HepG2 (cell line): ENCODE measurements at regions not wholly inside any gene's neighbourhood (a gene's known extent, or its start where the extent isn't known, plus 50 kb on each side); places are given as distances from the start of the nearest gene placed in this dataset.
"Not testable (repeated sequence)": the region's sequence is repeated elsewhere in the genome, so short reads cannot be mapped to it uniquely, and the experiment has no call there.

Source experiments
- ATAC-seq: fragments of 200-7000 bp; cut with Tn5 transposase; 3 replicates; pipeline ENCODE4 v1.9.1; 2020; ENCODE audit warnings: mild to moderate bottlenecking, moderate library complexity
- BruUV-seq: library from RNA; stranded (reverse); fragments of 400-500 nt; replicated peaks from 2 replicates; lab custom pipeline; 2021; lab: Mats Ljungman, UMichigan
- CTCF ChIA-PET: fragments of 300-600 bp; formaldehyde crosslinking; extraction: SDS; loops from one replicate; lab custom pipeline; 2021; ENCODE audit warnings: low total read pairs, inconsistent platforms, low intra/inter-chr PET ratio; lab: Yijun Ruan, JAX
- POLR2A ChIA-PET: fragments of 350-600 bp; sonication (Branson Sonifier 250); formaldehyde crosslinking; loops from one replicate; lab custom pipeline; 2020; ENCODE audit warnings: antibody characterized with exemption, inconsistent platforms; lab: Yijun Ruan, JAX
- DNase-seq: peaks from one replicate; pipeline ENCODE4 v3.0.0-alpha.2; 2015; ENCODE audit warnings: low spot score
- FAIRE-seq: peaks from 3 replicates; lab custom pipeline; 2011; peaks lifted over from hg19 to GRCh38; lab: Jason Lieb, UNC
- H2AFZ ChIP-seq: one replicate; pipeline ENCODE4 v1.6.1; 2011; ENCODE audit warnings: low read length, inconsistent platforms
- H3K27ac ChIP-seq: fragments of 300-600 bp; 3 replicates; pipeline ENCODE4 v1.8.0; 2011; ENCODE audit warnings: mixed run types, mild to moderate bottlenecking, mixed read lengths, low read length, inconsistent platforms; ENCODE audit not compliant: insufficient read depth; ENCODE audit errors: extremely low read length
- H3K27me3 ChIP-seq, 2 experiments: fragments of 200-600 bp in 1 of 2; 2 replicates in 1 of 2; 3 replicates in 1 of 2; pipeline versions ENCODE4 v1.6.0 to v1.8.0; 2011; ENCODE audit warnings: low read length in 2 of 2, mild to moderate bottlenecking in 2 of 2, moderate library complexity in 2 of 2, inconsistent platforms in 1 of 2; ENCODE audit not compliant: insufficient read depth in 2 of 2, control insufficient read depth in 1 of 2
- H3K36me3 ChIP-seq, 2 experiments: fragments of 200-600 bp in 1 of 2; replicated peaks in 1 of 2; 2 replicates in 1 of 2; 3 replicates in 1 of 2; pipeline versions ENCODE4 v1.5.1 to v1.8.0; 2011; ENCODE audit warnings: low read length in 2 of 2, inconsistent platforms in 1 of 2; ENCODE audit not compliant: insufficient read depth in 2 of 2, control insufficient read depth in 1 of 2
- H3K4me1 ChIP-seq: 2 replicates; pipeline ENCODE4 v1.5.1; 2012; ENCODE audit warnings: low read length, inconsistent platforms; ENCODE audit not compliant: insufficient read depth
- H3K4me2 ChIP-seq: 2 replicates; pipeline ENCODE4 v1.6.0; 2011; ENCODE audit warnings: low read depth, low read length, inconsistent platforms
- H3K4me3 ChIP-seq, 3 experiments: fragments of 200-600 bp in 1 of 3; sonication (generic), shearing (Covaris generic) in 1 of 3; replicated peaks in 1 of 3; 2 replicates each; pipeline ENCODE4 v1.5.1; 2011 to 2016; ENCODE audit warnings: low read length in 3 of 3, inconsistent platforms in 2 of 3, low read depth in 2 of 3, mild to moderate bottlenecking in 2 of 3, control low read depth in 1 of 3, mixed read lengths in 1 of 3; ENCODE audit not compliant: insufficient read depth in 1 of 3
- H3K79me2 ChIP-seq: one replicate; pipeline ENCODE4 v1.6.1; 2011; ENCODE audit warnings: low read length, inconsistent platforms; ENCODE audit not compliant: insufficient read depth
- H3K9ac ChIP-seq: 2 replicates; pipeline ENCODE4 v1.6.0; 2011; ENCODE audit warnings: mild to moderate bottlenecking, low read depth, low read length, inconsistent platforms; ENCODE audit not compliant: insufficient read depth
- H3K9me3 ChIP-seq: 2 replicates; pipeline ENCODE4 v1.5.1; 2012; ENCODE audit warnings: mild to moderate bottlenecking, low read length
- H4K20me1 ChIP-seq: 2 replicates; pipeline ENCODE4 v1.6.0; 2011; ENCODE audit warnings: inconsistent platforms, mild to moderate bottlenecking, low read length, moderate library complexity; ENCODE audit not compliant: insufficient read depth
- ATF7-NPFF ChIP-seq: sonication (generic); formaldehyde crosslinking; IDR thresholded peaks from 2 replicates; pipeline ENCODE4 v1.8.1; 2023; ENCODE audit warnings: mild to moderate bottlenecking, low read depth, missing genetic modification reagents, moderate library complexity
- CCAR2 ChIP-seq: fragments of 200-400 bp; formaldehyde crosslinking; optimal IDR thresholded peaks from 2 replicates; pipeline ENCODE3; 2018; ENCODE audit warnings: low read depth, mild to moderate bottlenecking, low read length, moderate library complexity
- DMAP1 ChIP-seq: IDR thresholded peaks from 2 replicates; pipeline ENCODE4 v1.6.1; 2016
- GTF2F1 ChIP-seq: fragments of 150-350 bp; IDR thresholded peaks from 2 replicates; pipeline ENCODE4 v1.6.1; 2014; ENCODE audit warnings: low read length
- HOXD1 ChIP-seq: sonication (generic); formaldehyde crosslinking; IDR thresholded peaks from 2 replicates; pipeline ENCODE4 v1.5.0; 2020; ENCODE audit warnings: missing genetic modification reagents
- MATR3 ChIP-seq: sonication (generic); formaldehyde crosslinking; IDR thresholded peaks from 2 replicates; pipeline ENCODE4 v1.4.0; 2020; ENCODE audit warnings: missing genetic modification reagents
- NCOA1 ChIP-seq: sonication (generic); formaldehyde crosslinking; IDR thresholded peaks from 2 replicates; pipeline ENCODE4 v1.9.0; 2021; ENCODE audit warnings: missing genetic modification reagents
- NR2F1 ChIP-seq, 2 experiments: fragments of 450-650 bp in 1 of 2; formaldehyde crosslinking in 1 of 2; IDR thresholded peaks; 2 replicates each; pipeline versions ENCODE4 v1.5.0 to v1.6.1; 2016 to 2020; ENCODE audit warnings: mild to moderate bottlenecking in 1 of 2, missing compliant biosample characterization in 1 of 2, missing genetic modification reagents in 1 of 2, moderate library complexity in 1 of 2
- SCMH1 ChIP-seq: sonication (generic); formaldehyde crosslinking; IDR thresholded peaks from 2 replicates; pipeline ENCODE4 v1.9.0; 2021; ENCODE audit warnings: missing genetic modification reagents, mild to moderate bottlenecking, borderline replicate concordance
- ZBTB1 ChIP-seq: sonication (generic); formaldehyde crosslinking; IDR thresholded peaks from 2 replicates; pipeline ENCODE4 v1.4.0; 2020; ENCODE audit warnings: missing genetic modification reagents, borderline replicate concordance
- ZFP82 ChIP-seq: sonication (generic); formaldehyde crosslinking; IDR thresholded peaks from 2 replicates; pipeline ENCODE4 v1.5.1; 2020; ENCODE audit warnings: mild to moderate bottlenecking, missing genetic modification reagents, borderline replicate concordance
- ZKSCAN5 ChIP-seq: sonication (generic); formaldehyde crosslinking; IDR thresholded peaks from 2 replicates; pipeline ENCODE4 v1.5.1; 2020; ENCODE audit warnings: mild to moderate bottlenecking, missing genetic modification reagents
- ZNF296 ChIP-seq: sonication (generic); formaldehyde crosslinking; conservative IDR thresholded peaks from 2 replicates; pipeline ENCODE4 v1.5.0; 2020; ENCODE audit warnings: mild to moderate bottlenecking, missing genetic modification reagents
- WGBS: methylation state at CpG from one replicate; pipeline ENCODE4 v1.1.6; 2017; ENCODE audit warnings: low lambda C conversion rate; 5-methylcytosine and 5-hydroxymethylcytosine counted together
- in situ Hi-C: cut with HindIII; loops from 2 replicates; pipeline ENCODE4 v1.10.0; 2017; ENCODE audit warnings: low pct_unique_long_range_greater_than_20kb; ENCODE audit not compliant: extremely low pct_ligation_motif_present
- intact Hi-C: fragments of 100-400 bp; cut with micrococcal nuclease; formaldehyde crosslinking; loops from one replicate; pipeline ENCODE4 v1.10.0; 2022; ENCODE audit not compliant: unreplicated experiment
- TF ChIP-seq, protein P1 (sequence below): sonication (generic); formaldehyde crosslinking; IDR thresholded peaks from 2 replicates; pipeline ENCODE4 v1.8.0; 2022; ENCODE audit warnings: missing genetic modification reagents, mild to moderate bottlenecking, moderate library complexity, borderline replicate concordance

DNA sequence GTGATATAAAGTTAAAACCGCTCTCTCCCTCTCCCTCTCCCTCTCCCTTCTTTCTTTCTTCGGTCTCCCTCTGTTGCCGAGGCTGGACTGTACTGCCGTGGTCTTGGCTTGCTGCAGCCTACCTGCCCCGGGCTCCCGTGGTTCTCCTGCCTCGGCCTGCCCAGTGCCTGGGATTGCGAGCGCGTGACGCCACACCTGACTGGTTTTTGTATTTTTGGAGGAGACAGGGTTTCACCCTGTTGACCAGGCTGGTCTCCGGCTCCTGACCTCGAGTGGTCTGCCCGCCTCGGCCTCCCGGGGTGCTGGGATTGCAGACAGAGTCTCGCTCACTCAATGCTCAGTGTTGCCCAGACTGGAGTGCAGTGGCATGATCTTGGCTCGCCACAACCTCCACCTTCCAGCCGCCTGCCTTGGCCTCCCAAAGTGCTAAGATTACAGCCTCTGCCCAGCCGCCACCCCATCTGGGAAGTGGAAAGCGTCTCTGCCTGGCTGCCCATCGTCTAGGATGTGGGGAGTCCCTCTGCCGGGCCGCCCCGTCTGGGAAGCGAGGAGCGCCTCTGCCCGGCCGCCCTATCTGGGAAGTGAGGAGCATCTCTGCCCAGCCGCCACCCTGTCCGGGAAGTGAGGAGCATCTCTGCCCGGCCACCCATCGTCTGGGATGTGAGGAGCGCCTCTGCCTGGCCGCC lies 400.5 kb downstream of the CAAP1 start:
- in situ Hi-C loops, H3K27ac ChIP-seq, ATAC-seq, BruUV-seq, FAIRE-seq, H3K4me1 ChIP-seq, H3K79me2 ChIP-seq, H3K36me3 ChIP-seq, CTCF ChIA-PET, H3K27me3 ChIP-seq, H3K9ac ChIP-seq, H3K4me2 ChIP-seq, H2AFZ ChIP-seq, POLR2A ChIA-PET, intact Hi-C loops, DNase-seq, H3K4me3 ChIP-seq, H4K20me1 ChIP-seq: not testable (repeated sequence)
- WGBS = 39% methylated on average over 17 of the region's 35 CpGs
- H3K9me3 ChIP-seq = peaks cover 19% of the 10 kb centered on the region

DNA sequence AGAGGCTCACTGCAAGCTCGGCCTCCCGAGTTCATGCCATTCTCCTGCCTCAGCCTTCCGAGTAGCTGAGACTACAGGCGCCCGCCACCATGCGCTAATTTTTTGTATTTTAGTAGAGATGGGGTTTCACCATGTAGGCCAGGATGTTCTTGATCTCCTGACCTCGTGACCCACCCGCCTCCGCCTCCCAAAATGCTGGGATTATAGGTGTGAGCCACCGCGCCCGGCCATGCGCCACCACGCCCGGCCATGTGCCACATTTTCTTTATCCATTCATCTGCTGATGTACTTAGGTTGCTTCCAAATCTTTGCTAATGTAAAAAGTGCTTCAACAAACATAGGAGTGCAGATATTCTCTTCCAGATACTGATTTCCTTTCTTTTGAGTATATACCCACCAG lies 408.6 kb downstream of the CAAP1 start:
- Histone ChIP-seq H3K9me3 (no peaks in the 10 kb centered on the region), H3K4me3 (no peak overlapping the region), H3K36me3 (no peaks in the 10 kb centered on the region), H3K79me2 (no peaks in the 10 kb centered on the region), H3K9ac (no peak overlapping the region), H3K4me1 (no peaks in the 10 kb centered on the region), H2AFZ (no peak overlapping the region), H4K20me1 (no peaks in the 10 kb centered on the region), H3K27me3 (no peaks in the 10 kb centered on the region), H3K4me2 (no peak overlapping the region), H3K27ac (no peak overlapping the region)
- ATAC-seq (no peak), FAIRE-seq (no peak), DNase-seq (no peak)
- 46% methylated on average over 15 of the region's 15 CpGs for WGBS
- CTCF ChIA-PET = no interaction called here
- intact Hi-C loops = no loop called here
- BruUV-seq = no TSS peak
- POLR2A ChIA-PET = no interaction called here
- TF ChIP-seq NR2F1 (CRISPR knock-in tag; IDR thresholded peaks at IDR 0.05) (no peak), ZNF296 (CRISPR knock-in tag) (no peak), ZKSCAN5 (CRISPR knock-in tag) (no peak), GTF2F1 (no peak), ZFP82 (CRISPR knock-in tag) (no peak), DMAP1 (CRISPR knock-in tag) (no peak), CCAR2 (no peak), NCOA1 (CRISPR knock-in tag) (no peak), ZBTB1 (CRISPR knock-in tag) (no peak), MATR3 (CRISPR knock-in tag) (no peak), SCMH1 (CRISPR knock-in tag) (no peak), HOXD1 (CRISPR knock-in tag) (no peak), ATF7-NPFF (CRISPR knock-in tag) (no peak)
- TF ChIP-seq, protein P1, sequence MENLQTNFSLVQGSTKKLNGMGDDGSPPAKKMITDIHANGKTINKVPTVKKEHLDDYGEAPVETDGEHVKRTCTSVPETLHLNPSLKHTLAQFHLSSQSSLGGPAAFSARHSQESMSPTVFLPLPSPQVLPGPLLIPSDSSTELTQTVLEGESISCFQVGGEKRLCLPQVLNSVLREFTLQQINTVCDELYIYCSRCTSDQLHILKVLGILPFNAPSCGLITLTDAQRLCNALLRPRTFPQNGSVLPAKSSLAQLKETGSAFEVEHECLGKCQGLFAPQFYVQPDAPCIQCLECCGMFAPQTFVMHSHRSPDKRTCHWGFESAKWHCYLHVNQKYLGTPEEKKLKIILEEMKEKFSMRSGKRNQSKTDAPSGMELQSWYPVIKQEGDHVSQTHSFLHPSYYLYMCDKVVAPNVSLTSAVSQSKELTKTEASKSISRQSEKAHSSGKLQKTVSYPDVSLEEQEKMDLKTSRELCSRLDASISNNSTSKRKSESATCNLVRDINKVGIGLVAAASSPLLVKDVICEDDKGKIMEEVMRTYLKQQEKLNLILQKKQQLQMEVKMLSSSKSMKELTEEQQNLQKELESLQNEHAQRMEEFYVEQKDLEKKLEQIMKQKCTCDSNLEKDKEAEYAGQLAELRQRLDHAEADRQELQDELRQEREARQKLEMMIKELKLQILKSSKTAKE (CRISPR knock-in tag) = no peak
- in situ Hi-C loops = no loop called here
